ENCODE measurements at regions not wholly inside any gene's neighbourhood (a gene's known extent, or its start where the extent isn't known, plus 50 kb on each side); places are given as distances from the start of the nearest gene placed in this dataset.

GRCh38 chr10:8438603-8439002, 384.1 kb downstream of the GATA3 start:
- no peak for FAIRE-seq

- FAIRE-seq = no peak
Measured at GRCh38 chr10:8439040-8439439, 384.6 kb downstream of the GATA3 start.

- no peak for FAIRE-seq
Measured at GRCh38 chr10:8444630-8445029, 390.1 kb downstream of the GATA3 start.

- no peak for FAIRE-seq
Measured at GRCh38 chr10:8445353-8445752, 390.9 kb downstream of the GATA3 start.

GRCh38 chr10:8449909-8450308, 395.4 kb downstream of the GATA3 start:
- no peak for FAIRE-seq

- FAIRE-seq = no peak
Measured at GRCh38 chr10:8453587-8453986, 399.1 kb downstream of the GATA3 start.

GRCh38 chr10:8454357-8454756, 399.9 kb downstream of the GATA3 start:
- no peak for FAIRE-seq

- no peak for FAIRE-seq
Measured at GRCh38 chr10:8455181-8455580, 400.7 kb downstream of the GATA3 start.

GRCh38 chr10:8456386-8456785, 401.9 kb downstream of the GATA3 start:
- no peak for FAIRE-seq

GRCh38 chr10:8460626-8461025, 406.1 kb downstream of the GATA3 start:
- FAIRE-seq = no peak

- no peak for FAIRE-seq
Measured at GRCh38 chr10:8462565-8462964, 408.1 kb downstream of the GATA3 start.

GRCh38 chr10:8463853-8464252, 409.4 kb downstream of the GATA3 start:
- no peak for FAIRE-seq

- FAIRE-seq = no peak
Measured at GRCh38 chr10:8468477-8468876, 414.0 kb downstream of the GATA3 start.

GRCh38 chr10:8473205-8473604, 418.7 kb downstream of the GATA3 start:
- FAIRE-seq = no peak

- FAIRE-seq = no peak
Measured at GRCh38 chr10:8477300-8477699, 422.8 kb downstream of the GATA3 start.

GRCh38 chr10:8481718-8482504, 427.4 kb downstream of the GATA3 start:
- no peak for FAIRE-seq

GRCh38 chr10:8485032-8485431, 430.5 kb downstream of the GATA3 start:
- no peak for FAIRE-seq

GRCh38 chr10:8487346-8487745, 432.9 kb downstream of the GATA3 start:
- FAIRE-seq = no peak

- FAIRE-seq = no peak
Measured at GRCh38 chr10:8489232-8489631, 434.7 kb downstream of the GATA3 start.

- FAIRE-seq = no peak
Measured at GRCh38 chr10:8489823-8490222, 435.3 kb downstream of the GATA3 start.

GRCh38 chr10:8498290-8498689, 443.8 kb downstream of the GATA3 start:
- FAIRE-seq = peak; percentile 73

- no peak for FAIRE-seq
Measured at GRCh38 chr10:8498881-8499280, 444.4 kb downstream of the GATA3 start.

GRCh38 chr10:8499312-8499711, 444.8 kb downstream of the GATA3 start:
- no peak for FAIRE-seq

- no peak for FAIRE-seq
Measured at GRCh38 chr10:8499752-8500390, 445.4 kb downstream of the GATA3 start.

- FAIRE-seq = no peak
Measured at GRCh38 chr10:8502573-8502972, 448.1 kb downstream of the GATA3 start.

All from G401.6 (cell line).